H9 (cell line): ENCODE measurements at regions not wholly inside any gene's neighbourhood (a gene's known extent, or its start where the extent isn't known, plus 50 kb on each side); places are given as distances from the start of the nearest gene placed in this dataset.

Experiments used
- DNase-seq: peaks from one replicate; pipeline ENCODE4 v3.0.0-alpha.2; 2017
- H2AFZ ChIP-seq: one replicate; pipeline ENCODE4 v1.6.1; 2013; ENCODE audit warnings: mild to moderate bottlenecking, low read length, control low read depth, moderate library complexity
- H2AK5ac ChIP-seq: 2 replicates; pipeline ENCODE4 v1.6.1; 2013; ENCODE audit warnings: low read length, control low read depth, mixed read lengths; ENCODE audit not compliant: insufficient read length
- H2BK120ac ChIP-seq: one replicate; pipeline ENCODE4 v1.6.1; 2013; ENCODE audit warnings: low read depth, mild to moderate bottlenecking, low read length, control low read depth, inconsistent platforms; ENCODE audit not compliant: poor library complexity, severe bottlenecking
- H2BK12ac ChIP-seq: 2 replicates; pipeline ENCODE4 v1.6.1; 2013; ENCODE audit warnings: low read length, control low read depth, mixed read lengths, low read depth; ENCODE audit not compliant: insufficient read length
- H2BK15ac ChIP-seq: 2 replicates; pipeline ENCODE4 v1.6.1; 2013; ENCODE audit warnings: low read depth, low read length, control low read depth
- H2BK20ac ChIP-seq: one replicate; pipeline ENCODE4 v1.6.1; 2013; ENCODE audit warnings: low read depth, mild to moderate bottlenecking, low read length, control low read depth, inconsistent platforms; ENCODE audit not compliant: poor library complexity, severe bottlenecking
- H2BK5ac ChIP-seq: 2 replicates; pipeline ENCODE4 v1.6.1; 2013; ENCODE audit warnings: low read length, control low read depth, mixed read lengths; ENCODE audit not compliant: insufficient read length
- H3K14ac ChIP-seq: 2 replicates; pipeline ENCODE4 v1.6.1; 2013; ENCODE audit warnings: low read length, control low read depth; ENCODE audit not compliant: insufficient read depth
- H3K18ac ChIP-seq: 2 replicates; pipeline ENCODE4 v1.6.1; 2013; ENCODE audit warnings: low read depth, mild to moderate bottlenecking, mixed read lengths, low read length, control low read depth; ENCODE audit not compliant: insufficient read length
- H3K23ac ChIP-seq: 2 replicates; pipeline ENCODE4 v1.6.1; 2013; ENCODE audit warnings: low read length, control low read depth, mixed read lengths, low read depth; ENCODE audit not compliant: insufficient read length
- H3K23me2 ChIP-seq: 2 replicates; pipeline ENCODE4 v1.6.1; 2013; ENCODE audit warnings: low read depth, mild to moderate bottlenecking, mixed read lengths, low read length, control low read depth; ENCODE audit not compliant: insufficient read length, poor library complexity, severe bottlenecking
- H3K27ac ChIP-seq: 2 replicates; pipeline ENCODE4 v1.5.1; 2013; ENCODE audit warnings: low read length, control low read depth, mixed read lengths, low read depth; ENCODE audit not compliant: insufficient read length
- H3K27me3 ChIP-seq: 2 replicates; pipeline ENCODE4 v1.6.1; 2013; ENCODE audit warnings: low read length, control low read depth, inconsistent platforms; ENCODE audit not compliant: insufficient read depth
- H3K4ac ChIP-seq: 2 replicates; pipeline ENCODE4 v1.6.1; 2013; ENCODE audit warnings: low read depth, mild to moderate bottlenecking, control low read depth, inconsistent platforms, low read length, moderate library complexity
- H3K4me1 ChIP-seq: 2 replicates; pipeline ENCODE4 v1.6.1; 2013; ENCODE audit warnings: low read length, control low read depth, inconsistent platforms; ENCODE audit not compliant: insufficient read depth
- H3K4me2 ChIP-seq: 2 replicates; pipeline ENCODE4 v1.6.1; 2013; ENCODE audit warnings: low read length, control low read depth, mixed read lengths; ENCODE audit not compliant: insufficient read length, insufficient read depth
- H3K56ac ChIP-seq: 2 replicates; pipeline ENCODE4 v1.6.1; 2013; ENCODE audit warnings: low read depth, mild to moderate bottlenecking, mixed read lengths, low read length, control low read depth; ENCODE audit not compliant: insufficient read length
- H3K79me1 ChIP-seq: 2 replicates; pipeline ENCODE4 v1.6.1; 2013; ENCODE audit warnings: low read depth, mild to moderate bottlenecking, moderate library complexity, low read length, control low read depth, inconsistent platforms; ENCODE audit not compliant: insufficient read depth, poor library complexity, severe bottlenecking
- H3K79me2 ChIP-seq: 2 replicates; pipeline ENCODE4 v1.6.1; 2013; ENCODE audit warnings: low read length, control low read depth, inconsistent platforms; ENCODE audit not compliant: insufficient read depth
- H3K9ac ChIP-seq: 2 replicates; pipeline ENCODE4 v1.6.1; 2013; ENCODE audit warnings: low read length, control low read depth, mixed read lengths; ENCODE audit not compliant: insufficient read length; ENCODE audit errors: extremely low read depth
- H3K9me3 ChIP-seq: one replicate; pipeline ENCODE4 v1.6.1; 2013; ENCODE audit warnings: low read depth, low read length, inconsistent platforms; ENCODE audit not compliant: control insufficient read depth
- H3T11ph ChIP-seq: one replicate; pipeline ENCODE4 v1.6.1; 2013; ENCODE audit warnings: mild to moderate bottlenecking, low read length, control low read depth, inconsistent platforms
- H4K20me1 ChIP-seq: one replicate; pipeline ENCODE4 v1.6.1; 2013; ENCODE audit not compliant: control insufficient read depth, insufficient read length, insufficient read depth
- H4K5ac ChIP-seq: 2 replicates; pipeline ENCODE4 v1.6.1; 2013; ENCODE audit warnings: low read depth, mild to moderate bottlenecking, mixed read lengths, low read length, control low read depth; ENCODE audit not compliant: insufficient read length
- H4K8ac ChIP-seq: replicated peaks from 2 replicates; pipeline ENCODE4 v1.6.1; 2013; ENCODE audit warnings: low read length, control low read depth, mixed read lengths, low read depth; ENCODE audit not compliant: insufficient read length
- H4K91ac ChIP-seq: 2 replicates; pipeline ENCODE4 v1.6.1; 2013; ENCODE audit warnings: low read depth, mild to moderate bottlenecking, moderate library complexity, mixed read lengths, low read length, control low read depth; ENCODE audit not compliant: insufficient read length
- H3K27ac Mint-ChIP-seq, 3 experiments: 2 replicates in 2 of 3; 3 replicates in 1 of 3; pipeline ENCODE4 v1.8.0; 2020 to 2021; ENCODE audit warnings: mixed read lengths in 3 of 3, mild to moderate bottlenecking in 1 of 3, moderate library complexity in 1 of 3
- H3K27me3 Mint-ChIP-seq: 2 replicates; pipeline ENCODE4 v1.8.0; 2021; ENCODE audit warnings: low read depth, mild to moderate bottlenecking, moderate library complexity, mixed read lengths
- H3K36me3 Mint-ChIP-seq, 3 experiments: 2 replicates in 2 of 3; 3 replicates in 1 of 3; pipeline ENCODE4 v1.8.0; 2020 to 2021; ENCODE audit warnings: low read depth in 3 of 3, mixed read lengths in 3 of 3; ENCODE audit not compliant: insufficient read depth in 1 of 3
- H3K4me1 Mint-ChIP-seq, 2 experiments: 2 replicates each; pipeline ENCODE4 v1.8.0; 2020; ENCODE audit warnings: mixed read lengths in 2 of 2
- H3K4me3 Mint-ChIP-seq, 2 experiments: 2 replicates in 1 of 2; 3 replicates in 1 of 2; pipeline ENCODE4 v1.8.0; 2020 to 2021; ENCODE audit warnings: mild to moderate bottlenecking in 2 of 2, mixed read lengths in 2 of 2, moderate library complexity in 1 of 2
- H3K9me3 Mint-ChIP-seq, 2 experiments: 2 replicates in 1 of 2; 3 replicates in 1 of 2; pipeline ENCODE4 v1.8.0; 2020; ENCODE audit warnings: mild to moderate bottlenecking in 2 of 2, mixed read lengths in 2 of 2, moderate library complexity in 1 of 2
- CTCF ChIP-seq: fragments of 200-600 bp; sonication (generic); conservative IDR thresholded peaks from 3 replicates; pipeline ENCODE4 v1.8.0; 2021; ENCODE audit warnings: antibody characterized with exemption, mild to moderate bottlenecking

- Histone ChIP-seq H3K14ac (no peak overlapping the region), H3K9ac (no peak overlapping the region), H3K23me2 (no peaks in the 10 kb centered on the region), H3K27me3 (no peaks in the 10 kb centered on the region), H3K23ac (no peak overlapping the region), H3K4me2 (no peak overlapping the region), H3K27ac (no peak overlapping the region), H2BK5ac (no peak overlapping the region), H3T11ph (no peak overlapping the region), H3K79me1 (no peaks in the 10 kb centered on the region), H3K9me3 (no peaks in the 10 kb centered on the region), H4K91ac (no peak overlapping the region), H3K79me2 (no peaks in the 10 kb centered on the region), H3K4me1 (no peaks in the 10 kb centered on the region), H4K20me1 (no peaks in the 10 kb centered on the region), H3K18ac (no peak overlapping the region), H4K8ac (no peak overlapping the region), H2BK20ac (no peak overlapping the region), H3K56ac (no peak overlapping the region), H3K4ac (no peak overlapping the region), H2AFZ (no peak overlapping the region), H2AK5ac (no peak overlapping the region), H2BK120ac (no peak overlapping the region), H2BK12ac (no peak overlapping the region), H2BK15ac (no peak overlapping the region), H4K5ac (no peak overlapping the region)
- no peak for TF ChIP-seq CTCF
- H3K9me3 Mint-ChIP-seq: no peaks in the 10 kb centered on the region
- H3K36me3 Mint-ChIP-seq: no peaks in the 10 kb centered on the region; a peak in 1 of 7 replicates
- peaks cover 13 to 26% of the 10 kb centered on the region in 2 experiments for H3K4me1 Mint-ChIP-seq
- DNase-seq: no peak
- H3K4me3 Mint-ChIP-seq: no peak overlapping the region
- no peak overlapping the region for H3K27ac Mint-ChIP-seq
- peaks cover 3% of the 10 kb centered on the region; the same call in 1 of the 2 replicates for H3K27me3 Mint-ChIP-seq
Measured at GRCh38 chr12:103016381-103016780, 58.9 kb downstream of the ASCL1 start.
